DOHH2 (cell line): ENCODE measurements at regions not wholly inside any gene's neighbourhood (a gene's known extent, or its start where the extent isn't known, plus 50 kb on each side); places are given as distances from the start of the nearest gene placed in this dataset.

Source experiments
- H3F3A ChIP-seq: fragments of 200-600 bp; sonication (generic), shearing (Covaris generic); 2 replicates; pipeline ENCODE4 v1.6.0; 2016; ENCODE audit warnings: antibody characterized with exemption, mild to moderate bottlenecking; ENCODE audit not compliant: control insufficient read depth, insufficient read depth
- H3K27ac ChIP-seq: fragments of 200-600 bp; sonication (generic); 2 replicates; pipeline ENCODE4 v1.5.1; 2014; ENCODE audit warnings: low read depth, mild to moderate bottlenecking, low read length, moderate library complexity
- H3K27me3 ChIP-seq: fragments of 200-600 bp; sonication (generic); 2 replicates; pipeline ENCODE4 v1.6.1; 2014; ENCODE audit warnings: mild to moderate bottlenecking, low read length, mixed read lengths; ENCODE audit not compliant: control insufficient read depth
- H3K36me3 ChIP-seq: fragments of 200-600 bp; sonication (generic); 2 replicates; pipeline ENCODE4 v1.6.1; 2014; ENCODE audit warnings: mild to moderate bottlenecking, low read length, moderate library complexity, mixed read lengths; ENCODE audit not compliant: control insufficient read depth
- H3K4me1 ChIP-seq: fragments of 200-600 bp; sonication (generic); 2 replicates; pipeline ENCODE4 v1.6.1; 2014; ENCODE audit warnings: mild to moderate bottlenecking, low read length, mixed read lengths; ENCODE audit not compliant: control insufficient read depth
- H3K4me2 ChIP-seq: fragments of 200-600 bp; sonication (generic); 2 replicates; pipeline ENCODE4 v1.6.0; 2014; ENCODE audit warnings: mild to moderate bottlenecking, low read length, moderate library complexity
- H3K4me3 ChIP-seq: fragments of 200-600 bp; sonication (generic); 2 replicates; pipeline ENCODE4 v1.5.1; 2014; ENCODE audit warnings: mild to moderate bottlenecking, low read length, mixed read lengths
- H3K79me2 ChIP-seq: fragments of 200-600 bp; sonication (generic); 2 replicates; pipeline ENCODE4 v1.6.1; 2014; ENCODE audit warnings: mild to moderate bottlenecking, low read length, mixed read lengths; ENCODE audit not compliant: control insufficient read depth
- H3K9me2 ChIP-seq: fragments of 200-600 bp; sonication (generic); replicated peaks from 2 replicates; pipeline ENCODE4 v1.6.1; 2014; ENCODE audit warnings: mild to moderate bottlenecking, low read length, mixed read lengths; ENCODE audit not compliant: control insufficient read depth
- H3K9me3 ChIP-seq: fragments of 200-600 bp; sonication (generic); 2 replicates; pipeline ENCODE4 v1.6.1; 2014; ENCODE audit warnings: antibody characterized with exemption, low read length, mixed read lengths; ENCODE audit not compliant: control insufficient read depth, insufficient read depth
- H4K20me1 ChIP-seq: fragments of 200-600 bp; sonication (generic); 2 replicates; pipeline ENCODE4 v1.6.0; 2014; ENCODE audit warnings: low read depth, mild to moderate bottlenecking, antibody characterized with exemption, low read length, moderate library complexity; ENCODE audit not compliant: control insufficient read depth, insufficient read depth
- CTCF ChIP-seq: fragments of 200-600 bp; sonication (generic); IDR thresholded peaks from one replicate; pipeline ENCODE4 v1.5.1; 2014; ENCODE audit warnings: antibody characterized with exemption, mild to moderate bottlenecking, low read depth, low read length; ENCODE audit not compliant: poor library complexity, severe bottlenecking
- EZH2phosphoT487 ChIP-seq: fragments of 200-600 bp; sonication (generic); IDR thresholded peaks from 2 replicates; pipeline ENCODE4 v1.6.1; 2017; ENCODE audit warnings: borderline replicate concordance, mild to moderate bottlenecking, antibody characterized with exemption, low read length, moderate library complexity, mixed read lengths

- H3K9me2 ChIP-seq = no peaks in the 10 kb centered on the region
- H4K20me1 ChIP-seq = no peaks in the 10 kb centered on the region
- H3K36me3 ChIP-seq = no peaks in the 10 kb centered on the region
- H3F3A ChIP-seq = no peaks in the 10 kb centered on the region
- H3K9me3 ChIP-seq = no peaks in the 10 kb centered on the region
- no peaks in the 10 kb centered on the region for H3K79me2 ChIP-seq
- no peak overlapping the region for H3K4me2 ChIP-seq
- no peak overlapping the region for H3K27ac ChIP-seq
- H3K4me1 ChIP-seq = no peaks in the 10 kb centered on the region
- TF ChIP-seq EZH2phosphoT487 (no peak), CTCF (no peak)
- H3K27me3 ChIP-seq = no peaks in the 10 kb centered on the region
- no peak overlapping the region for H3K4me3 ChIP-seq
Measured at GRCh38 chr9:88898039-88898720, 93.1 kb upstream of the S1PR3 start.

GRCh38 chr9:88905506-88905905, 85.8 kb upstream of the S1PR3 start:
- Histone ChIP-seq H3K36me3 (no peaks in the 10 kb centered on the region), H3K4me3 (no peak overlapping the region), H3F3A (no peaks in the 10 kb centered on the region), H3K9me2 (no peaks in the 10 kb centered on the region), H3K79me2 (no peaks in the 10 kb centered on the region), H3K27ac (no peak overlapping the region), H3K4me1 (no peaks in the 10 kb centered on the region), H3K27me3 (no peaks in the 10 kb centered on the region), H3K4me2 (no peak overlapping the region), H4K20me1 (no peaks in the 10 kb centered on the region), H3K9me3 (no peaks in the 10 kb centered on the region)
- TF ChIP-seq EZH2phosphoT487 = no peak
- TF ChIP-seq CTCF = no peak

GRCh38 chr9:88915916-88916315, 75.4 kb upstream of the S1PR3 start:
- Histone ChIP-seq H3K79me2 (no peaks in the 10 kb centered on the region), H3K27ac (no peak overlapping the region), H3F3A (no peaks in the 10 kb centered on the region), H4K20me1 (no peaks in the 10 kb centered on the region), H3K4me2 (no peak overlapping the region), H3K9me3 (peaks cover 30% of the 10 kb centered on the region), H3K27me3 (no peaks in the 10 kb centered on the region), H3K4me1 (peaks cover 14% of the 10 kb centered on the region), H3K9me2 (no peaks in the 10 kb centered on the region), H3K4me3 (no peak overlapping the region), H3K36me3 (no peaks in the 10 kb centered on the region)
- TF ChIP-seq CTCF (no peak), EZH2phosphoT487 (no peak)
